ENCODE measurements at regions not wholly inside any gene's neighbourhood (a gene's known extent, or its start where the extent isn't known, plus 50 kb on each side); places are given as distances from the start of the nearest gene placed in this dataset.

- Histone ChIP-seq H3K4me3 (replicated peaks in 1 of 3; ENCODE audit: insufficient read depth in 1 of 3, low read depth in 2 of 3, low read length in 3 of 3) (no peak overlapping the region), H3K36me3 (replicated peaks in 1 of 2; ENCODE audit: control insufficient read depth in 1 of 2, insufficient read depth in 2 of 2, low read length in 2 of 2) (no peaks in the 10 kb centered on the region), H3K27ac (ENCODE audit: extremely low read length, insufficient read depth, low read length) (no peak overlapping the region), H3K79me2 (ENCODE audit: insufficient read depth, low read length) (no peaks in the 10 kb centered on the region), H4K20me1 (ENCODE audit: insufficient read depth, low read length) (no peaks in the 10 kb centered on the region), H3K27me3 (ENCODE audit: control insufficient read depth in 1 of 2, insufficient read depth in 2 of 2, low read length in 2 of 2) (no peaks in the 10 kb centered on the region), H2AFZ (ENCODE audit: low read length) (no peak overlapping the region), H3K9ac (ENCODE audit: insufficient read depth, low read depth, low read length) (no peak overlapping the region), H3K4me1 (ENCODE audit: insufficient read depth, low read length) (peaks cover 14% of the 10 kb centered on the region), H3K9me3 (ENCODE audit: low read length) (no peaks in the 10 kb centered on the region), H3K4me2 (ENCODE audit: low read depth, low read length) (no peak overlapping the region)
- FAIRE-seq: no peak
- DNase-seq (ENCODE audit: low spot score): no peak
- intact Hi-C loops (cut with micrococcal nuclease; ENCODE audit: unreplicated experiment) (no loop called here), in situ Hi-C loops (cut with HindIII; ENCODE audit: extremely low pct_ligation_motif_present, low pct_unique_long_range_greater_than_20kb) (no loop called here)
- no peak for ATAC-seq
- POLR2A ChIA-PET: no interaction called here
- WGBS (ENCODE audit: low lambda C conversion rate): 26% methylated on average over 2 of the region's 2 CpGs
- BruUV-seq (replicated peaks): no TSS peak
- no peak for TF ChIP-seq FOXK2 (IDR thresholded peaks at IDR 0.05)
- no peak for TF ChIP-seq ZNF101 (CRISPR knock-in tag; IDR thresholded peaks at IDR 0.05; ENCODE audit: borderline replicate concordance, low read depth)
- TF ChIP-seq ZNF616 (CRISPR knock-in tag; IDR thresholded peaks at IDR 0.05; ENCODE audit: low read depth): no peak
- no peak for TF ChIP-seq ZNF720 (CRISPR knock-in tag; IDR thresholded peaks at IDR 0.05)
- TF ChIP-seq RFX3 (CRISPR knock-in tag; IDR thresholded peaks at IDR 0.05): no peak
- TF ChIP-seq CENPX (CRISPR knock-in tag; IDR thresholded peaks at IDR 0.05): no peak
- no peak for TF ChIP-seq ZBTB7B (CRISPR knock-in tag; IDR thresholded peaks at IDR 0.05)
- no peak for TF ChIP-seq RBM22 (optimal IDR thresholded peaks at IDR 0.05; ENCODE audit: low read length)
- TF ChIP-seq HOXD1 (CRISPR knock-in tag; IDR thresholded peaks at IDR 0.05): no peak
- no peak for TF ChIP-seq ZNF615 (CRISPR knock-in tag; IDR thresholded peaks at IDR 0.05; ENCODE audit: borderline replicate concordance)
- TF ChIP-seq, protein P1, sequence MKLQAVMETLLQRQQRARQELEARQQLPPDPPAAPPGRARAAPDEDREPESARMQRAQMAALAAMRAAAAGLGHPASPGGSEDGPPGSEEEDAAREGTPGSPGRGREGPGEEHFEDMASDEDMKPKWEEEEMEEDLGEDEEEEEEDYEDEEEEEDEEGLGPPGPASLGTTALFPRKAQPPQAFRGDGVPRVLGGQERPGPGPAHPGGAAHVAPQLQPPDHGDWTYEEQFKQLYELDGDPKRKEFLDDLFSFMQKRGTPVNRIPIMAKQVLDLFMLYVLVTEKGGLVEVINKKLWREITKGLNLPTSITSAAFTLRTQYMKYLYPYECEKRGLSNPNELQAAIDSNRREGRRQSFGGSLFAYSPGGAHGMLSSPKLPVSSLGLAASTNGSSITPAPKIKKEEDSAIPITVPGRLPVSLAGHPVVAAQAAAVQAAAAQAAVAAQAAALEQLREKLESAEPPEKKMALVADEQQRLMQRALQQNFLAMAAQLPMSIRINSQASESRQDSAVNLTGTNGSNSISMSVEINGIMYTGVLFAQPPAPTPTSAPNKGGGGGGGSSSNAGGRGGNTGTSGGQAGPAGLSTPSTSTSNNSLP (IDR thresholded peaks at IDR 0.05; ENCODE audit: low read depth, low read length): no peak
- TF ChIP-seq, protein P2, sequence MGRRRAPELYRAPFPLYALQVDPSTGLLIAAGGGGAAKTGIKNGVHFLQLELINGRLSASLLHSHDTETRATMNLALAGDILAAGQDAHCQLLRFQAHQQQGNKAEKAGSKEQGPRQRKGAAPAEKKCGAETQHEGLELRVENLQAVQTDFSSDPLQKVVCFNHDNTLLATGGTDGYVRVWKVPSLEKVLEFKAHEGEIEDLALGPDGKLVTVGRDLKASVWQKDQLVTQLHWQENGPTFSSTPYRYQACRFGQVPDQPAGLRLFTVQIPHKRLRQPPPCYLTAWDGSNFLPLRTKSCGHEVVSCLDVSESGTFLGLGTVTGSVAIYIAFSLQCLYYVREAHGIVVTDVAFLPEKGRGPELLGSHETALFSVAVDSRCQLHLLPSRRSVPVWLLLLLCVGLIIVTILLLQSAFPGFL (CRISPR knock-in tag; IDR thresholded peaks at IDR 0.05): no peak
- TF ChIP-seq MBNL3 (CRISPR knock-in tag; conservative IDR thresholded peaks at IDR 0.05): no peak
- no peak for TF ChIP-seq NFATC3 (CRISPR knock-in tag; IDR thresholded peaks at IDR 0.05)
- no peak for TF ChIP-seq NCOA2 (CRISPR knock-in tag; IDR thresholded peaks at IDR 0.05)
- TF ChIP-seq GATAD1 (CRISPR knock-in tag; IDR thresholded peaks at IDR 0.05): no peak
- CTCF ChIA-PET (ENCODE audit: low intra/inter-chr PET ratio, low total read pairs): no interaction called here
Measured at GRCh38 chr3:22608721-22609120, 594.4 kb upstream of the UBE2E2 start.

Measured in HepG2 (cell line).